HCT116 (cell line): ENCODE measurements at regions not wholly inside any gene's neighbourhood (a gene's known extent, or its start where the extent isn't known, plus 50 kb on each side); places are given as distances from the start of the nearest gene placed in this dataset.

Experiments
- ATAC-seq: fragments of 200-7000 bp; cut with Tn5 transposase; 2 replicates; pipeline ENCODE4 v1.9.1; 2020; ENCODE audit warnings: mild to moderate bottlenecking, moderate library complexity
- BruUV-seq: library from RNA; stranded (reverse); fragments of 400-500 nt; replicated peaks from 2 replicates; lab custom pipeline; 2021; lab: Mats Ljungman, UMichigan
- CTCF ChIA-PET: fragments of 300-600 bp; sonication (Branson Sonifier 250); formaldehyde crosslinking; loops from one replicate; lab custom pipeline; 2021; ENCODE audit warnings: antibody characterized with exemption; lab: Charles Lee
- POLR2A ChIA-PET: fragments of 300-600, 350-600 bp; sonication (Branson Sonifier 250); formaldehyde crosslinking; loops from one replicate; lab custom pipeline; 2021; ENCODE audit warnings: antibody characterized with exemption; lab: Charles Lee
- RAD21 ChIA-PET, 2 experiments: fragments of 300-600 bp; sonication (Branson Sonifier 250); formaldehyde crosslinking; loops; one replicate each; lab custom pipeline; 2023; ENCODE audit warnings: low total read pairs in 2 of 2; ENCODE audit not compliant: uncharacterized antibody in 2 of 2, unreplicated experiment in 2 of 2, low non-redundant PET in 1 of 2; lab: Charles Lee
- DNase-seq: peaks from one replicate; pipeline ENCODE4 v3.0.0-alpha.2; 2010; ENCODE audit warnings: low read depth, low spot score
- H2AFZ ChIP-seq: fragments of 200-600 bp; shearing (Covaris generic), sonication (generic); 2 replicates; pipeline ENCODE4 v1.6.1; 2017; ENCODE audit warnings: low read depth, mixed run types, mixed read lengths, antibody characterized with exemption, low read length; ENCODE audit not compliant: poor library complexity, severe bottlenecking
- H3K27ac ChIP-seq: 2 replicates; pipeline ENCODE4 v1.5.1; 2012; ENCODE audit warnings: low read depth, low read length
- H3K27me3 ChIP-seq: fragments of 200-600 bp; sonication (generic); 2 replicates; pipeline ENCODE4 v1.6.1; 2016; ENCODE audit warnings: mixed run types, low read length, mixed read lengths; ENCODE audit not compliant: insufficient read depth
- H3K36me3 ChIP-seq, 2 experiments: fragments of 200-500 bp in 1 of 2; fragments of 200-600 bp in 1 of 2; sonication (Bioruptor generic) in 1 of 2; sonication (generic) in 1 of 2; 2 replicates each; pipeline versions ENCODE4 v1.5.1 to v1.6.1; 2014 to 2016; ENCODE audit warnings: low read length in 2 of 2, inconsistent platforms in 1 of 2, mixed read lengths in 1 of 2, mixed run types in 1 of 2; ENCODE audit not compliant: insufficient read depth in 2 of 2, control insufficient read depth in 1 of 2
- H3K4me1 ChIP-seq, 2 experiments: fragments of 200-600 bp in 1 of 2; sonication (generic) in 1 of 2; 2 replicates each; pipeline versions ENCODE4 v1.5.1 to v1.6.1; 2012 to 2017; ENCODE audit warnings: low read length in 2 of 2, inconsistent platforms in 1 of 2, mild to moderate bottlenecking in 1 of 2, mixed read lengths in 1 of 2, mixed run types in 1 of 2, moderate library complexity in 1 of 2; ENCODE audit not compliant: insufficient read depth in 2 of 2, control insufficient read depth in 1 of 2
- H3K4me2 ChIP-seq: fragments of 200-600 bp; sonication (generic); 2 replicates; pipeline ENCODE4 v1.6.1; 2017; ENCODE audit warnings: mixed run types, low read length, mixed read lengths
- H3K4me3 ChIP-seq, 2 experiments: fragments of 200-600 bp in 1 of 2; sonication (generic) in 1 of 2; replicated peaks in 1 of 2; 2 replicates each; pipeline ENCODE4 v1.5.1; 2011 to 2016; ENCODE audit warnings: low read length in 2 of 2, control low read depth in 1 of 2, low read depth in 1 of 2, mild to moderate bottlenecking in 1 of 2, mixed read lengths in 1 of 2, mixed run types in 1 of 2
- H3K79me2 ChIP-seq: fragments of 200-600 bp; sonication (generic); 2 replicates; pipeline ENCODE4 v1.6.1; 2017; ENCODE audit warnings: mild to moderate bottlenecking, mixed run types, low read length, moderate library complexity, mixed read lengths; ENCODE audit not compliant: insufficient read depth
- H3K9ac ChIP-seq: fragments of 200-600 bp; sonication (generic); 2 replicates; pipeline ENCODE4 v1.6.1; 2016; ENCODE audit warnings: low read length, mixed read lengths
- H3K9me2 ChIP-seq: fragments of 200-600 bp; sonication (generic), shearing (Covaris generic); 2 replicates; pipeline ENCODE4 v1.6.1; 2017; ENCODE audit warnings: mixed run types, mild to moderate bottlenecking, moderate library complexity; ENCODE audit not compliant: insufficient read depth
- H3K9me3 ChIP-seq, 2 experiments: fragments of 200-500 bp in 1 of 2; fragments of 200-600 bp in 1 of 2; sonication (Bioruptor generic) in 1 of 2; sonication (generic) in 1 of 2; 2 replicates each; pipeline ENCODE4 v1.6.1; 2014 to 2017; ENCODE audit warnings: low read length in 2 of 2, mixed read lengths in 2 of 2, inconsistent platforms in 1 of 2, low read depth in 1 of 2, mild to moderate bottlenecking in 1 of 2, mixed run types in 1 of 2, moderate library complexity in 1 of 2; ENCODE audit not compliant: control insufficient read depth in 1 of 2, insufficient read depth in 1 of 2
- H4K20me1 ChIP-seq: fragments of 200-600 bp; sonication (generic), shearing (Covaris generic); 2 replicates; pipeline ENCODE4 v1.6.1; 2017; ENCODE audit warnings: mixed run types, mild to moderate bottlenecking, moderate library complexity; ENCODE audit not compliant: insufficient read depth
- CBX3 ChIP-seq: IDR thresholded peaks from 2 replicates; pipeline ENCODE4 v1.6.1; 2012; ENCODE audit warnings: low read depth
- CEBPB ChIP-seq: IDR thresholded peaks from 2 replicates; pipeline ENCODE4 v1.6.1; 2012; ENCODE audit warnings: low read depth
- EGR1 ChIP-seq: IDR thresholded peaks from 2 replicates; pipeline ENCODE4 v1.6.1; 2012; ENCODE audit warnings: low read depth
- EZH2phosphoT487 ChIP-seq: fragments of 200-600 bp; IDR thresholded peaks from 2 replicates; pipeline ENCODE4 v1.6.1; 2018; ENCODE audit warnings: antibody characterized with exemption, borderline replicate concordance
- FOSL1 ChIP-seq: IDR thresholded peaks from 2 replicates; pipeline ENCODE4 v1.6.1; 2012; ENCODE audit warnings: low read depth
- JUND ChIP-seq: IDR thresholded peaks from 2 replicates; pipeline ENCODE4 v1.6.1; 2012
- POLR2A ChIP-seq: IDR thresholded peaks from 2 replicates; pipeline ENCODE4 v1.7.0; 2011; ENCODE audit warnings: borderline replicate concordance; ENCODE audit not compliant: insufficient read depth, insufficient read length; ENCODE audit errors: extremely low read depth
- POLR2AphosphoS5 ChIP-seq: IDR thresholded peaks from 2 replicates; pipeline ENCODE4 v1.6.1; 2011; ENCODE audit warnings: mild to moderate bottlenecking, low read depth, low read length, moderate library complexity
- REST ChIP-seq: IDR thresholded peaks from 2 replicates; pipeline ENCODE4 v1.6.1; 2012; ENCODE audit warnings: low read depth
- SP1 ChIP-seq: IDR thresholded peaks from 2 replicates; pipeline ENCODE4 v1.6.1; 2012; ENCODE audit warnings: low read depth
- SRF ChIP-seq: IDR thresholded peaks from 2 replicates; pipeline ENCODE4 v1.6.1; 2012; ENCODE audit warnings: low read depth
- TCF7L2 ChIP-seq: IDR thresholded peaks from 2 replicates; pipeline ENCODE4 v1.7.0; 2011; ENCODE audit warnings: borderline replicate concordance, inconsistent platforms; ENCODE audit not compliant: insufficient read depth, insufficient read length; ENCODE audit errors: extremely low read depth
- YY1 ChIP-seq: IDR thresholded peaks from 2 replicates; pipeline ENCODE4 v1.6.1; 2011; ENCODE audit warnings: low read length, low read depth, moderate library complexity, mild to moderate bottlenecking; ENCODE audit not compliant: insufficient replicate concordance; ENCODE audit errors: extremely low read depth
- ZFX ChIP-seq: fragments of 450-650 bp; IDR thresholded peaks from 2 replicates; pipeline ENCODE4 v1.6.1; 2017
- ZNF274 ChIP-seq: fragments of 200-500 bp; sonication (Bioruptor generic); IDR thresholded peaks from 2 replicates; pipeline ENCODE4 v1.6.1; 2014; ENCODE audit warnings: mild to moderate bottlenecking, low read depth, low read length, inconsistent platforms
- intact Hi-C: fragments of 100-400 bp; cut with micrococcal nuclease; formaldehyde crosslinking; loops from 2 replicates; pipeline ENCODE4 v1.10.0; 2022
- TF ChIP-seq, protein P1 (sequence below): IDR thresholded peaks from 2 replicates; pipeline ENCODE4 v1.6.1; 2012

GRCh38 chr6:55968926-55969325, 93.5 kb upstream of the BMP5 start:
- no peak overlapping the region for H3K27ac ChIP-seq
- no peak for TF ChIP-seq EZH2phosphoT487
- TF ChIP-seq, protein P1, sequence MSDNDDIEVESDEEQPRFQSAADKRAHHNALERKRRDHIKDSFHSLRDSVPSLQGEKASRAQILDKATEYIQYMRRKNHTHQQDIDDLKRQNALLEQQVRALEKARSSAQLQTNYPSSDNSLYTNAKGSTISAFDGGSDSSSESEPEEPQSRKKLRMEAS: no peak
- no peak for TF ChIP-seq TCF7L2
- TF ChIP-seq, all 23 proteins: peak for 0
- no peak for ATAC-seq
- no peaks in the 10 kb centered on the region for H3K27me3 ChIP-seq
- no peaks in the 10 kb centered on the region for H3K9me2 ChIP-seq
- DNase-seq: no peak
- no peak overlapping the region for H2AFZ ChIP-seq
- H4K20me1 ChIP-seq: no peaks in the 10 kb centered on the region
- intact Hi-C loops: no loop called here
- ChIA-PET CTCF (no interaction called here), RAD21 (no interaction called here), POLR2A (no interaction called here)
- no peaks in the 10 kb centered on the region for H3K79me2 ChIP-seq
- H3K9ac ChIP-seq: no peak overlapping the region
- H3K4me3 ChIP-seq: no peak overlapping the region
- H3K4me2 ChIP-seq: no peak overlapping the region
- BruUV-seq: no TSS peak
- H3K4me1 ChIP-seq: no peaks in the 10 kb centered on the region
- H3K9me3 ChIP-seq: no peaks in the 10 kb centered on the region
- no peaks in the 10 kb centered on the region for H3K36me3 ChIP-seq

DNA sequence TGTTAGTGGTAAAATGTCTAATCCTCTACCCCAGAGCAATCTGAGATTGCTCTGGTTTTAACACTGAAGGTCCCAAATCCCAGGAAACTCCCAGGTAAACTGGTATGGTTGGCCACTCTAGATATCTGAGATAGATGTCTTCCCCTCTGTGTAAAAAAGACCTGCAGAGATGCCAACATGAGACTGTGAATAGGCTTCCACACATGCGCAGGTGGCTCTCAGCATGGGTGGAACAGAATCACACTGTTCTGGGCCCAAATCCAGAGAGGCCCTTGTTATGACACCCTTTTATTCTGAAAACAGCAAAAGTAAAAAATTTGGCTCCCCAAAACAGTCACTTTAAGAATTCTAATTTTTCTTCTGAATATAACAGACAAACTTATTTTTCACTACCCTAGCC, 88.7 kb upstream of the BMP5 start:
- no peaks in the 10 kb centered on the region for H4K20me1 ChIP-seq
- no peak for ATAC-seq
- intact Hi-C loops: no loop called here
- no peak overlapping the region for H2AFZ ChIP-seq
- no peak overlapping the region for H3K4me3 ChIP-seq
- H3K4me2 ChIP-seq: no peak overlapping the region
- BruUV-seq: no TSS peak
- H3K36me3 ChIP-seq: no peaks in the 10 kb centered on the region
- no peak overlapping the region for H3K27ac ChIP-seq
- ChIA-PET CTCF (interaction anchor here (1.8 kb wide), 1 partner anchor 329 kb away, joined by 13 read pairs; no protein-coding TSS in a partner anchor), RAD21 (no interaction called here), POLR2A (no interaction called here)
- H3K79me2 ChIP-seq: no peaks in the 10 kb centered on the region
- H3K4me1 ChIP-seq: no peaks in the 10 kb centered on the region
- no peaks in the 10 kb centered on the region for H3K9me2 ChIP-seq
- H3K9me3 ChIP-seq: no peaks in the 10 kb centered on the region
- no peak for DNase-seq
- no peak overlapping the region for H3K9ac ChIP-seq
- no peaks in the 10 kb centered on the region for H3K27me3 ChIP-seq
- no peak for TF ChIP-seq JUND
- TF ChIP-seq CBX3: no peak
- TF ChIP-seq YY1: no peak
- no peak for TF ChIP-seq EGR1
- TF ChIP-seq REST: no peak
- TF ChIP-seq CEBPB: no peak
- TF ChIP-seq ZNF274: no peak
- TF ChIP-seq FOSL1: no peak
- TF ChIP-seq SRF: no peak
- TF ChIP-seq SP1: no peak
- TF ChIP-seq POLR2AphosphoS5: no peak
- TF ChIP-seq POLR2A: no peak
- TF ChIP-seq TCF7L2: no peak
- TF ChIP-seq ZFX: no peak
- TF ChIP-seq, protein P1: no peak
